ENCODE measurements at regions not wholly inside any gene's neighbourhood (a gene's known extent, or its start where the extent isn't known, plus 50 kb on each side); places are given as distances from the start of the nearest gene placed in this dataset. TPM values are rescaled to one million over a fixed set of nuclear protein-coding genes. Genes with fewer than 3 reads are reported as not detected.
"Not testable (repeated sequence)": the region's sequence is repeated elsewhere in the genome, so short reads cannot be mapped to it uniquely, and the experiment has no call there.

GRCh38 chr2:90360731-90361035, 1669.2 kb downstream of the RPIA start:
- H3K23ac ChIP-seq (ENCODE audit: low read depth, low read length, poor library complexity); H3K27me3 ChIP-seq (ENCODE audit: control insufficient read depth in 3 of 3, insufficient read depth in 3 of 3, low read depth in 1 of 3, low read length in 3 of 3); H2BK15ac ChIP-seq (ENCODE audit: low read length); H3K4me1 ChIP-seq (ENCODE audit: control insufficient read depth in 2 of 2, insufficient read depth in 1 of 2, low read depth in 1 of 2, low read length in 2 of 2); H3K9me3 ChIP-seq (replicated peaks in 1 of 2; ENCODE audit: control insufficient read depth in 2 of 2, insufficient read depth in 1 of 2, low read depth in 1 of 2, low read length in 2 of 2); H3K4me2 ChIP-seq (ENCODE audit: insufficient read depth, low read length, poor library complexity, severe bottlenecking); H3K36me3 ChIP-seq (replicated peaks in 1 of 2; ENCODE audit: control insufficient read depth in 2 of 2, insufficient read depth in 2 of 2, low read length in 2 of 2); H2AFZ ChIP-seq (ENCODE audit: low read length); H3K79me1 ChIP-seq (ENCODE audit: low read depth, low read length); H4K8ac ChIP-seq (ENCODE audit: low read depth, low read length); H2BK120ac ChIP-seq (ENCODE audit: low read depth, low read length); H3K27ac ChIP-seq (replicated peaks; ENCODE audit: low read length); H3K14ac ChIP-seq (ENCODE audit: low read length); H4K91ac ChIP-seq (ENCODE audit: low read depth, low read length, poor library complexity); H3K9ac ChIP-seq (ENCODE audit: low read depth, low read length, poor library complexity); H2BK5ac ChIP-seq (ENCODE audit: low read length); H3K4me3 ChIP-seq (ENCODE audit: low read length in 2 of 2); H2AK5ac ChIP-seq (ENCODE audit: low read depth, low read length); H3K18ac ChIP-seq (ENCODE audit: low read length); DNase-seq (ENCODE audit: low spot score); H2BK12ac ChIP-seq (ENCODE audit: low read length); H3K4ac ChIP-seq (ENCODE audit: low read length): not testable (repeated sequence)
- WGBS, 2 donors (ENCODE audit: extremely low coverage in 2 of 2, insufficient read length in 2 of 2, insufficient replicate concordance in 1 of 2) = no CpG with 5 or more reads among the region's 30 CpGs

Small RNAs in the stretch of these regions (small RNA-seq; reads per million reads assigned to genes)
- gene AC233263.1 (ENCODE audit: insufficient read depth) (not detected), gene AC233263.2 (ENCODE audit: insufficient read depth) (not detected), gene IGKV1D-35 (ENCODE audit: insufficient read depth) (not detected), gene IGKV2D-19 (ENCODE audit: insufficient read depth) (not detected), gene IGKV2D-36 (ENCODE audit: insufficient read depth) (not detected), gene IGKV2D-38 (ENCODE audit: insufficient read depth) (not detected), gene IGKV3D-25 (ENCODE audit: insufficient read depth) (not detected)
